AG04449 (cell line): ENCODE measurements at regions not wholly inside any gene's neighbourhood (a gene's known extent, or its start where the extent isn't known, plus 50 kb on each side); places are given as distances from the start of the nearest gene placed in this dataset.

Experiments
- CTCF ChIA-PET: fragments of 350-600 bp; formaldehyde crosslinking; extraction: SDS; loops from one replicate; lab custom pipeline; 2021; ENCODE audit warnings: antibody characterized with exemption; lab: Yijun Ruan, JAX
- POLR2A ChIA-PET: fragments of 400-600, 350-600 bp; formaldehyde crosslinking; extraction: SDS; loops from one replicate; lab custom pipeline; 2020; ENCODE audit warnings: antibody characterized with exemption, inconsistent platforms; lab: Yijun Ruan, JAX
- DNase-seq: peaks from one replicate; pipeline ENCODE4 v3.0.0-alpha.2; 2010; ENCODE audit warnings: low read depth, low spot score
- H3K4me3 ChIP-seq: 2 replicates; pipeline ENCODE4 v1.5.1; 2011; ENCODE audit warnings: low read depth, mild to moderate bottlenecking, control low read depth, low read length
- CTCF ChIP-seq: IDR thresholded peaks from one replicate; pipeline ENCODE4 v1.5.1; 2011; ENCODE audit warnings: mild to moderate bottlenecking, moderate library complexity, low read length, control low read depth, inconsistent platforms; ENCODE audit not compliant: insufficient read depth; ENCODE audit errors: missing control alignments

GRCh38 chr17:34174496-34174895, 80.6 kb upstream of the CCL2 start:
- H3K4me3 ChIP-seq, result no peak overlapping the region
- DNase-seq, result no peak
- no peak for TF ChIP-seq CTCF
- ChIA-PET CTCF (interaction anchor here (0.7 to 8.6 kb wide), 3 partner anchors 24 to 186 kb away, joined by 3 to 153 read pairs (median 3); partner anchors contain the start of gene CCL1), POLR2A (no interaction called here)

- ChIA-PET POLR2A (no interaction called here), CTCF (interaction anchor here (1.4 kb wide), 1 partner anchor 185 kb away, joined by 7 read pairs; no protein-coding TSS in a partner anchor)
- no peak for DNase-seq
- H3K4me3 ChIP-seq, result no peak overlapping the region
- TF ChIP-seq CTCF, result no peak
Measured at GRCh38 chr17:34176440-34176839, 78.6 kb upstream of the CCL2 start.

GRCh38 chr17:34177642-34178041, 77.4 kb upstream of the CCL2 start:
- ChIA-PET POLR2A (no interaction called here), CTCF (interaction anchor here (1.4 kb wide), 1 partner anchor 184 kb away, joined by 7 read pairs; no protein-coding TSS in a partner anchor)
- DNase-seq, result no peak
- H3K4me3 ChIP-seq, result no peak overlapping the region
- no peak for TF ChIP-seq CTCF

GRCh38 chr17:34178092-34178491, 77.0 kb upstream of the CCL2 start:
- CTCF ChIA-PET, result interaction anchor here (1.4 kb wide), 1 partner anchor 183 kb away, joined by 7 read pairs; no protein-coding TSS in a partner anchor
- no peak overlapping the region for H3K4me3 ChIP-seq
- no peak for TF ChIP-seq CTCF
- no peak for DNase-seq
- POLR2A ChIA-PET, result no interaction called here

- H3K4me3 ChIP-seq, result no peak overlapping the region
- POLR2A ChIA-PET, result no interaction called here
- DNase-seq, result no peak
- CTCF ChIA-PET, result interaction anchor here (1.2 to 1.3 kb wide), 2 partner anchors 12 to 179 kb away, joined by 5 to 7 read pairs; no protein-coding TSS in a partner anchor
- TF ChIP-seq CTCF, result no peak
Measured at GRCh38 chr17:34182036-34182803, 72.9 kb upstream of the CCL2 start.

- CTCF ChIA-PET, result interaction anchor here (1.0 to 3.0 kb wide), 5 partner anchors 111 to 171 kb away, joined by 3 to 95 read pairs (median 4); partner anchors contain the start of gene CCL1
- POLR2A ChIA-PET, result no interaction called here
- H3K4me3 ChIP-seq, result no peak overlapping the region
- no peak for TF ChIP-seq CTCF
- no peak for DNase-seq
Measured at GRCh38 chr17:34195987-34196386, 59.1 kb upstream of the CCL2 start.
